GM20431 (cell line): ENCODE measurements at regions not wholly inside any gene's neighbourhood (a gene's known extent, or its start where the extent isn't known, plus 50 kb on each side); places are given as distances from the start of the nearest gene placed in this dataset.

Source experiments
- in situ Hi-C: fragments of 300-500 bp; cut with MseI, MboI; formaldehyde crosslinking; loops from one replicate; pipeline ENCODE4 v1.15.0; 2020; ENCODE audit warnings: low sequenced_read_pairs; ENCODE audit not compliant: unreplicated experiment

GRCh38 chr19:20256606-20257005 lies 89.6 kb downstream of the ZNF486 start:
- in situ Hi-C loops = no loop called here

DNA sequence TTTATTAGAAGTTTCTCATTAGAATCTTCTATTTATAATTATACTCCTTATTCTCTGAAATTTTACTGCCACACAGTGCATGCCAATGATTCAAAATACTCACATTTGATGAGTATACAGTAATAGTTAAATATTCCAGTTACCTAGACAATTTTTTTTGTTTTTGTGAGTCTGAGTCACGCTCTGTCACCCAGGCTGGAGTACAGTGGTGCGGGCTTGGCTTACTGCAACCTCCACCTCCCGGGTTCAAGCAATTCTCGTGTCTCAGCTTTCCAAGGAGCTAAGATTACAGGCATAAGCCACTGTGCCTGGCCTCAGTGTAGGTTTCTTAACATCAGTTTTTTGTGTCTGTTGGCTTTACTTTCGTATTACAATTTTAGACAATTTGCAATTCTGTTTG lies 87.1 kb downstream of the ZNF486 start:
- in situ Hi-C loops = no loop called here

GRCh38 chr19:20252613-20253012 lies 85.6 kb downstream of the ZNF486 start:
- in situ Hi-C loops = no loop called here

DNA sequence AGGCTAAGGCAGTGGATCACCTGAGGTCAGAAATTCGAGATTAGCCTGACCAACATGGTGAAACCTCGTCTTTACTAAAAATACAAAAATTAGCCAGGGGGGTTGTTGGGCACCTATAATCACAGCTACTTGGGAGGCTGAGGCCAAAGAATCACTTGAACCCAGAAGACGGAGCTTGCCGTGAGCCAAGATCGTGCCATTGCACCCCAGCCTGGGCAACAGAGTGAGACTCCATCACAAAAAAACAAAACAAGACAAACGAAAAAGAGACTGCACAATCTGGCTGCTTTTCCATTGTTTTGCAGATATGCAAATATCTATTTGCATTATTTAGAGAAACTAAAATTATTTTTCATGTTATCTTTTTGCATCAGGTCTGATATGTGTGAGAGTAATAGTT lies 83.6 kb downstream of the ZNF486 start:
- in situ Hi-C loops = no loop called here

GRCh38 chr19:20250121-20250520 lies 83.1 kb downstream of the ZNF486 start:
- in situ Hi-C loops = no loop called here
